HS-5 (cell line): ENCODE measurements at regions not wholly inside any gene's neighbourhood (a gene's known extent, or its start where the extent isn't known, plus 50 kb on each side); places are given as distances from the start of the nearest gene placed in this dataset.
A peak's percentile ranks its signal among the peaks of the same experiment; 100 is the strongest.

Experiments
- DNase-seq: peaks from one replicate; pipeline ENCODE4 v3.0.0-alpha.2; 2012; ENCODE audit warnings: low read depth

- peak; percentile 47 for DNase-seq
Measured at GRCh38 chr6:45791211-45792168, 224.2 kb downstream of the CLIC5 start.

- no peak for DNase-seq
Measured at GRCh38 chr6:45789238-45789637, 226.4 kb downstream of the CLIC5 start.

DNA sequence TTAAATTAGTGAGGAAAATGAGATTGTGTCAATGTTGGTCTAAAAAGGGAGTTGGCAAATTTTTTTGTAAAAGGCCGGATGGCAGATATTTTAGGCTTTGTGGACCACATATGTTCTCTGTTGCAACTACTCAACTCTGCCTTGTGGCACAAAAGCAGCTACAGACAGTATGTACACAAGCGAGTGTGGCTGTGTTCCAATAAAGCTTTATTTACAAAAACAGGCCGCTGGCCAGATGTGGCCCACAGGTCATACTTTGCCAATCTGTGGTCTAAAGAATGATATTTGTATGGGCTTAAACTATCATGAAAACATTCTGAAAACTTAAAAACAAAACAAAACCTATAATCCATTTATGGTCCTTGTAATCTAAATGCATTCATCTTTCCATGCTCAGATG, 228.3 kb downstream of the CLIC5 start:
- DNase-seq: no peak

GRCh38 chr6:45786355-45786781, 229.3 kb downstream of the CLIC5 start:
- DNase-seq: no peak

GRCh38 chr6:45784250-45784649, 231.4 kb downstream of the CLIC5 start:
- DNase-seq: no peak

DNA sequence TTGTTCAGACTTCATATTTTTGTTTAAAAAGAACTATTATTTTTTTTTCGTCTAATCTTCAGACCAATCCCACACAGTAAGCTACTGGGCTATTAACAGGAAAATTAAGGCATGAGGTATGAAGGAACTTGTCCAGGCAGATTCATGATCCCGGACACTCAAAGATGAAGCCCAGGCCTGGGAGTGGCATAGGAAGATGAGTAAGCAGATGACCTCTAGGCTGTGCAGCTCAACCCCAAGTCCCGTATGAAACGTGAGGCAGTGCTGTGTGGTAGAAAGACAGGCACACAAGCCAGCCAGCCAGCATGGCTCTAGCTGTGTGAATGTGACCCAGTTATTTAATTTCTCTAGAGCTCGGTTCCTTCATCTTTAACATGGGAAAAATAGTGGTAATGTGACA, 231.9 kb downstream of the CLIC5 start:
- no peak for DNase-seq

GRCh38 chr6:45781890-45782289, 233.8 kb downstream of the CLIC5 start:
- DNase-seq: no peak

GRCh38 chr6:45780523-45780922, 235.1 kb downstream of the CLIC5 start:
- no peak for DNase-seq

GRCh38 chr6:45775026-45775697, 240.5 kb downstream of the CLIC5 start:
- no peak for DNase-seq

DNA sequence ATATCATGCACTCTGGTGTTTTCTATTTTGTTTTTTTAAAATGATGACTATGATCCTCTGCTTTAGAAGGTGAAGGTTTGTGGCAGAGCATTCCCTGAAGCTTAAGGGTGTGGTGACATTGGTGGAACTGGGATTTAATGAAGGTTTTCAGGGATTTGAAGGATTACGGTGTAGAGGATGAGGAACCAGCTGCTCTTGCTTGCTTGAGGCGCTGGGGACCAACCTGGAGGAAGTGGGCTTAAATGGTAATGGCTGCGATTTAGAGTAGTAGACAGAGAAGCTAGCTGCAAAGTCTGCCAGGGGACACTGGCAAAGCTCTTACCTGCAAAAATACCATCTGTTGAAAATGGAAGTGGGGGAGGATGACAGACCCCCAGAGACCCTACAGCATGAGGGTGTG, 241.8 kb downstream of the CLIC5 start:
- DNase-seq: no peak

- no peak for DNase-seq
Measured at GRCh38 chr6:45772886-45773495, 242.7 kb downstream of the CLIC5 start.

- no peak for DNase-seq
Measured at GRCh38 chr6:45772051-45772450, 243.6 kb downstream of the CLIC5 start.

DNA sequence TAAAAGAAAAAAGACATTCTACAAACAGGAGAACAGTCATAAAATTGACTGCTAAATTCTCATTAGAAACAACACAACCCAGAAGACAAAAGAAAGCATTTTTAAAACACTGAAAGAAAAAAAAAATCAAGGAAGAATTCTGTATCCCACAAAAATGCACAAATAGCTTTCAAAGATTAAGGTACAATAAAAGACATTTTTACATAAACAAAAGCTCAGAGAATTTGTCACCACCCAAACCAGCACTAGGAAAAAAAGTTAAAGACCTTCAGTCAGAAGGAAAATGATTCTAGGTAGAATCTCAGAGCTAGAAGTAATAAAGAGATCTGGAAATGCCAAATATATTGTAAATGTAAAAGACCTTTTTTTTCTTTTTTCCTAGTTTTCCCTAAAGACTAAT, 252.4 kb downstream of the CLIC5 start:
- no peak for DNase-seq

DNA sequence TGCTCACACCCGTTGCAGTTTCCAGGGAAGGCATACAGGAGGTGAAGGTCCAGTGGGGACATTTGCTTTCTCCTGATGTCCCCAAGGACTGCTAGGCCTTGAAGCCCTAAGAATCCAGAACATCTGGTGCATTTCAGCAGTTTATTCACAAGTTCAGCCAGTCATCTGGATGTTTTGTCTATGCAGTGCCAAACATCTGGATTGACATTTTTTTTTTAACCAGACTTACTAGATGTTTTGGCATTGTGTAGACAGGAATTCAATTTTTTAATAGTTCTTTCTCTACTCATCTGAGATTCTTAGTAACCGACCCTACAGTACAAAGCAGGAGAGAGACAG, 256.2 kb downstream of the CLIC5 start:
- DNase-seq: no peak

DNA sequence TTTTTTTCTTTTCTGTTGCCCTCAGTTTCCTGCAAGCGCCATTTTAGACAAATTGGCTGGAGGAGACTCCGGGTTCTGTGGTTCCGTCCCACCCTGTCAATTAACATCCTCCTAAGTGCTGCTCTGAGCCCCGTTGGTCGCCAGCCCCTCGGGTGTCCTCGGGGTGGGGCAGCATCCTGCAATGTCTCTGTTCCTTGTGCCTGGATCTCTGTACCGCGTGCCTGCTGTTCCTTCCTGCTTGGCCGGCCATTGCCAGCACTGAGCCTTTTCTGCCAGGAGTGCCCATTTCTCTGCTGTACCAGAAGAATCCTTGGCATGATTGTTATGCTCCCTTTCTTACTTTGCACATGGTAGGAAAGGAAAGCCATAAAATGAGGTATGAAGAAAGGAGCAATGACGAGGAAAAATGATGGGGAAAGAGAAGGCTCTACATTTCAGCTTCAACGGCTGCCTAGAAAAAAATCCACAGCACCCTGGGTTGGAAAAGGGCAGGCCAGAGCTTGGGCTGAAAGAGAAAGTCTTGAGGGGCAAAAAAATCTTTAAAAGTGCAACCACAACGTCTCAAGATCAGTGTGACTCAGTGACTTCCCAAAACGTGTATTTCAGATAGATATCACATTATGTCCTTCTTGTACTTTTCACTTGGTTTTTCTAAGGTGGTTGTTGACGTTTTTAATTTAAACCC, 256.7 kb downstream of the CLIC5 start:
- no peak for DNase-seq

DNA sequence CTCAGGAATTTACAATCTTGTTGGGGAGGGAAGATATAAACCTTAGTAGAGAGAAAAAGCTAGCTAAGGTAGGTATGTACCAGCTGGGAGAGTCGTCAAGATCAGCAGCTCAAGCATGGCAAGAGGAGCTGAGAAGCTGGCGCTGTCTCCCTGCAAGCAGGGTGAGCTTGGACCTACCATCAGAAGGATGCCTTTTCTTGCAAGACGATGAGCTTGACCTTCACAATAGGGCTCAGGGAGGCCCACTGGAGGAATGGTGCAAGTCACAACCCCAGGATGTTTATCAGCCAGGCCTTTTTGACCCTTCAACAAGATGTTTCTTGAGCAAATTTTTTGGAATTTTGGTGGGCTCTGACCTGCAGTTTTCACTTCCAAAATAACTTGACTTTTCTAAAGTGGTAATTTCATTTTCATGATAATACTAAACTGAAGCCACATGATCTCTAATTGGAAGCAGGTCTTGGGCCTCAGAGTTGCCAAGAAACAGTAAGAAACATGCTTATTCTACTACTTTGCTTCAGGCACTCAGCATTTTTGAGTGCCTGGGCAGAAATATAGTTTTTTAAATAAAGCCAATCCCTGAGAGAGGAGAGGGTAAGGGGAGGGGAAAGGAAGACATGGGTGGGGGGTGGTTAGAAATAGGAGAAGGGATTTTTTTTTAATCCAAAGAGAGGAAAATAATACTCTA, 258.1 kb downstream of the CLIC5 start:
- DNase-seq: no peak

- DNase-seq: no peak
Measured at GRCh38 chr6:45756606-45757005, 259.1 kb downstream of the CLIC5 start.

GRCh38 chr6:45754432-45754831, 261.2 kb downstream of the CLIC5 start:
- no peak for DNase-seq

DNA sequence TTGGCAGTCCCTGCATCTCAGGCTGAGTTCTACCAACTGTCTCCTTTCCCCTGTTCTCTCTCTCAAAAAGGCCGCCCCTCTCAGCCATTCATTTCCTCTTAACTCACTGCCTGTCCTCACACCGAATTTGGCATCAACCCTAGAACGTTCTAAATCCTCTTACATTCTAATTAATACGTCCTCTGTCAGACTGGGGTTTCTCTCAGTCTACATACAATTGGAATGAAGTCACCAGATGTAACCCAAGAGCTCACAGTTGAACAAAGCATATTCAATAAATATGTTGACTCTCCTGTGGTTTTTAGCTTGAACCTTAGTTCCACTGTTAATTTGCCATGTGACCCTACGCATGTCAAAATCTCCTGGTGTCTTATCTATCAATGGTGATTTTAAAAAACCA, 269.6 kb downstream of the CLIC5 start:
- no peak for DNase-seq

GRCh38 chr6:45743028-45743615, 272.5 kb downstream of the CLIC5 start:
- no peak for DNase-seq

DNA sequence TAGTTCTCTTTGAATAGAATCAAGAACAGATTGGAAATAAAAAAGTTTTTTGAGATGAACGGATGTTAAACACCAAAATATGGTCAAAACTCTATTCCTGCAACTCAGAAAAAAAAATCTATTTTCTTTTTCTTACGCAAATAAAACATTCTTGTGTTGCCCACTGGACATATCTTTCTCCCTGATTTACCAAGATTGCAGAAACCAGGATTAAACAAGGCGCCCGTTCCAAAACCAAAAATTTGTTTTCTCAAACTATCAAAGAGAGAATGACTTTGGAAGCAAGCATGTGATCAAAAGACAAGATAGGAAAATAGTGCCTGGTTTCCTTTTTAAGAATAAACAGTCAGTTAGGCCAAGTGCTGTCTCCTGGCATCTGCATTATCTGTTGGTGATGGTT, 273.1 kb downstream of the CLIC5 start:
- no peak for DNase-seq
